GM12878 (cell line): ENCODE measurements at regions not wholly inside any gene's neighbourhood (a gene's known extent, or its start where the extent isn't known, plus 50 kb on each side); places are given as distances from the start of the nearest gene placed in this dataset.

Experiments used
- ATAC-seq: fragments of 200-7000 bp; cut with Tn5 transposase; 3 replicates; pipeline ENCODE4 v1.9.1; 2020; ENCODE audit warnings: mild to moderate bottlenecking, moderate library complexity
- BruUV-seq: library from RNA; stranded (reverse); fragments of 400-500 nt; replicated peaks from 2 replicates; lab custom pipeline; 2021; lab: Mats Ljungman, UMichigan
- CTCF ChIA-PET: fragments of 300-600 bp; sonication (Branson Sonifier 250); formaldehyde crosslinking; extraction: SDS; loops from one replicate; lab custom pipeline; 2021; ENCODE audit warnings: inconsistent platforms; lab: Yijun Ruan, JAX
- POLR2A ChIA-PET: fragments of 350-600 bp; formaldehyde crosslinking; extraction: SDS; loops from one replicate; lab custom pipeline; 2021; ENCODE audit warnings: inconsistent platforms; lab: Charles Lee
- RAD21 ChIA-PET: fragments of 300-600 bp; sonication (Branson Sonifier 250); formaldehyde crosslinking; loops from one replicate; lab custom pipeline; 2023; ENCODE audit warnings: antibody characterized with exemption; ENCODE audit not compliant: unreplicated experiment; lab: Charles Lee
- SMC1A ChIA-PET: fragments of 300-600 bp; sonication (Branson Sonifier 250); formaldehyde crosslinking; loops from one replicate; lab custom pipeline; 2023; ENCODE audit not compliant: unreplicated experiment, uncharacterized antibody; lab: Charles Lee
- DNase-seq: peaks from one replicate; pipeline ENCODE4 v3.0.0-alpha.2; 2011; ENCODE audit warnings: low read depth, low spot score
- FAIRE-seq: peaks from 3 replicates; lab custom pipeline; 2011; peaks lifted over from hg19 to GRCh38; lab: Jason Lieb, UNC
- H2AFZ ChIP-seq: 2 replicates; pipeline ENCODE4 v1.6.0; 2011; ENCODE audit warnings: low read depth, low read length, control low read depth; ENCODE audit not compliant: control insufficient read depth
- H3K27ac ChIP-seq: 2 replicates; pipeline ENCODE4 v1.5.1; 2011; ENCODE audit warnings: control low read depth; ENCODE audit not compliant: control insufficient read depth, insufficient read depth
- H3K27me3 ChIP-seq, 2 experiments: replicated peaks in 1 of 2; 2 replicates each; pipeline versions ENCODE4 v1.6.0 to v1.6.1; 2011; ENCODE audit warnings: low read length in 1 of 2; ENCODE audit not compliant: control insufficient read depth in 2 of 2, insufficient read depth in 2 of 2
- H3K36me3 ChIP-seq, 2 experiments: 2 replicates each; pipeline ENCODE4 v1.5.1; 2011; ENCODE audit warnings: low read length in 1 of 2; ENCODE audit not compliant: control insufficient read depth in 2 of 2, insufficient read depth in 2 of 2
- H3K4me1 ChIP-seq: 2 replicates; pipeline ENCODE4 v1.6.1; 2011; ENCODE audit warnings: mild to moderate bottlenecking, low read length, moderate library complexity, mixed read lengths; ENCODE audit not compliant: control insufficient read depth, insufficient read depth
- H3K4me2 ChIP-seq: 2 replicates; pipeline ENCODE4 v1.6.0; 2011; ENCODE audit warnings: control low read depth; ENCODE audit not compliant: control insufficient read depth, insufficient read depth
- H3K4me3 ChIP-seq: fragments of 200-600 bp; sonication (generic); 2 replicates; pipeline ENCODE4 v1.5.1; 2016
- H3K79me2 ChIP-seq: 2 replicates; pipeline ENCODE4 v1.6.0; 2011; ENCODE audit warnings: low read length; ENCODE audit not compliant: control insufficient read depth, insufficient read depth
- H3K9ac ChIP-seq: 2 replicates; pipeline ENCODE4 v1.8.0; 2011; ENCODE audit warnings: low read length, control low read depth, mixed read lengths; ENCODE audit not compliant: control insufficient read depth, insufficient read depth
- H3K9me3 ChIP-seq: replicated peaks from 3 replicates; pipeline ENCODE4 v1.5.1; 2011; ENCODE audit warnings: mild to moderate bottlenecking, low read length; ENCODE audit not compliant: control insufficient read depth, insufficient read depth
- H4K20me1 ChIP-seq: 2 replicates; pipeline ENCODE4 v1.6.0; 2011; ENCODE audit not compliant: control insufficient read depth, insufficient read depth
- ATF7 ChIP-seq: fragments of 450-650 bp; IDR thresholded peaks from 2 replicates; pipeline ENCODE4 v1.6.1; 2016; ENCODE audit warnings: low read depth, mild to moderate bottlenecking
- DPF2 ChIP-seq: fragments of 450-650 bp; IDR thresholded peaks from 2 replicates; pipeline ENCODE4 v1.6.1; 2017; ENCODE audit warnings: mild to moderate bottlenecking
- ETV6 ChIP-seq, 2 experiments: fragments of 450-650 bp in 1 of 2; IDR thresholded peaks in 1 of 2; conservative IDR thresholded peaks in 1 of 2; 2 replicates each; pipeline ENCODE4 v1.6.1; 2014; ENCODE audit warnings: antibody characterized with exemption in 1 of 2, borderline replicate concordance in 1 of 2, low read depth in 1 of 2, mild to moderate bottlenecking in 1 of 2, moderate library complexity in 1 of 2
- FOXM1 ChIP-seq: IDR thresholded peaks from 2 replicates; pipeline ENCODE4 v1.6.1; 2012; ENCODE audit warnings: low read depth, mild to moderate bottlenecking, inconsistent platforms, low read length, moderate library complexity
- NFYB ChIP-seq: IDR thresholded peaks from 2 replicates; pipeline ENCODE4 v1.6.1; 2011; ENCODE audit warnings: low read depth, mild to moderate bottlenecking, low read length, improper control_type of control experiment, moderate library complexity; ENCODE audit not compliant: insufficient read depth
- RBBP5 ChIP-seq: fragments of 200-600 bp; sonication (generic); conservative IDR thresholded peaks from 2 replicates; pipeline ENCODE4 v1.6.1; 2016
- TCF7 ChIP-seq: IDR thresholded peaks from 2 replicates; pipeline ENCODE4 v1.6.1; 2014; ENCODE audit warnings: antibody characterized with exemption, borderline replicate concordance
- WGBS: methylation state at CpG from one replicate; pipeline ENCODE4 v1.1.6; 2016; ENCODE audit warnings: low lambda C conversion rate; ENCODE audit not compliant: insufficient replicate concordance, insufficient coverage; ENCODE audit errors: missing lambda C conversion rate; 5-methylcytosine and 5-hydroxymethylcytosine counted together
- in situ Hi-C: fragments of 300-500 bp; cut with MboI; formaldehyde crosslinking; loops from 9 replicates; pipeline ENCODE4 v1.14.3; 2018; ENCODE audit warnings: mixed read lengths
- intact Hi-C: fragments of 100-400 bp; cut with micrococcal nuclease; formaldehyde crosslinking; loops from one replicate; pipeline ENCODE4 v1.14.2; 2022; ENCODE audit not compliant: unreplicated experiment

GRCh38 chr9:115498303-115498702 lies 380.3 kb upstream of the TNC start:
- Histone ChIP-seq H2AFZ (no peak overlapping the region), H3K27me3 (no peaks in the 10 kb centered on the region), H3K9ac (no peak overlapping the region), H3K4me2 (no peak overlapping the region), H3K4me3 (no peak overlapping the region), H4K20me1 (no peaks in the 10 kb centered on the region), H3K36me3 (no peaks in the 10 kb centered on the region), H3K79me2 (no peaks in the 10 kb centered on the region), H3K27ac (no peak overlapping the region), H3K9me3 (no peaks in the 10 kb centered on the region), H3K4me1 (no peaks in the 10 kb centered on the region)
- WGBS: 43% methylated on average over 4 of the region's 4 CpGs
- DNase-seq (no peak), FAIRE-seq (no peak), ATAC-seq (no peak)
- intact Hi-C loops (no loop called here), in situ Hi-C loops (no loop called here)
- RAD21 ChIA-PET: no interaction called here
- no TSS peak for BruUV-seq
- SMC1A ChIA-PET: no interaction called here
- TF ChIP-seq ATF7 (no peak), TCF7 (no peak), FOXM1 (no peak), DPF2 (no peak), ETV6 (conservative IDR thresholded peaks at IDR 0.05 in 1 of 2, IDR thresholded peaks at IDR 0.05 in 1 of 2; ENCODE audit: borderline replicate concordance in 1 of 2, low read depth in 1 of 2) (no peak), NFYB (no peak)
- CTCF ChIA-PET: no interaction called here
- POLR2A ChIA-PET: no interaction called here

GRCh38 chr9:115507148-115507547 lies 389.2 kb upstream of the TNC start:
- ATAC-seq: no peak
- no TSS peak for BruUV-seq
- TF ChIP-seq RBBP5: no peak
- TF ChIP-seq, all 136 proteins: peak for 0

More at GRCh38 chr9:115507148-115507547, 389.2 kb upstream of the TNC start:
- ChIA-PET SMC1A (interaction anchor here (1.3 kb wide), 1 partner anchor 12 kb away, joined by 4 read pairs; no protein-coding TSS in a partner anchor), RAD21 (no interaction called here), POLR2A (no interaction called here), CTCF (no interaction called here)
- Histone ChIP-seq H3K4me1 (no peaks in the 10 kb centered on the region), H3K9ac (no peak overlapping the region), H3K4me2 (no peak overlapping the region), H3K79me2 (no peaks in the 10 kb centered on the region), H3K4me3 (no peak overlapping the region), H3K27me3 (no peaks in the 10 kb centered on the region), H2AFZ (no peak overlapping the region), H3K9me3 (no peaks in the 10 kb centered on the region), H4K20me1 (no peaks in the 10 kb centered on the region), H3K27ac (no peak overlapping the region), H3K36me3 (no peaks in the 10 kb centered on the region)
- intact Hi-C loops: no loop called here
- in situ Hi-C loops: no loop called here
- DNase-seq (no peak), FAIRE-seq (no peak)
